ENCODE measurements at regions not wholly inside any gene's neighbourhood (a gene's known extent, or its start where the extent isn't known, plus 50 kb on each side); places are given as distances from the start of the nearest gene placed in this dataset.

- TF ChIP-seq ETS1 (IDR thresholded peaks at IDR 0.05) (no peak), ZNF331 (CRISPR knock-in tag; IDR thresholded peaks at IDR 0.05; ENCODE audit: low read depth) (no peak)
These were observed 580.1 kb downstream of the CCSER2 start (continued) for GRCh38 chr10:84908491-84908890.

GRCh38 chr10:84921701-84922100 is 593.3 kb downstream of the CCSER2 start:
- no peaks in the 10 kb centered on the region for H4K20me1 ChIP-seq (replicated peaks; ENCODE audit: insufficient read depth)
- peaks cover 7% of the 10 kb centered on the region; the same call in 1 of the 2 replicates for H3K9me2 ChIP-seq (ENCODE audit: insufficient read depth)
- no peak overlapping the region for H2AFZ ChIP-seq
- no peak overlapping the region for H3K4me3 ChIP-seq
- no peaks in the 10 kb centered on the region for H3K79me2 ChIP-seq (replicated peaks; ENCODE audit: insufficient read depth)
- no peaks in the 10 kb centered on the region for H3K27me3 ChIP-seq (ENCODE audit: insufficient read depth)
- Mint-ChIP-seq H3K27ac (no peak overlapping the region), H3K9me3 (peaks cover 47% of the 10 kb centered on the region), H3K36me3 (ENCODE audit: low read depth) (peaks cover 6% of the 10 kb centered on the region; the same call in 1 of the 3 replicates), H3K4me3 (no peak overlapping the region), H3K27me3 (ENCODE audit: insufficient read depth, low read depth, poor library complexity) (peaks cover 2% of the 10 kb centered on the region), H3K4me1 (no peaks in the 10 kb centered on the region)
- H3K27ac ChIP-seq (ENCODE audit: low read depth), result no peak overlapping the region
- no peaks in the 10 kb centered on the region for H3F3A ChIP-seq (replicated peaks; ENCODE audit: low read depth)
- ATAC-seq, result no peak
- H3K36me3 ChIP-seq (ENCODE audit: insufficient read depth), result 0 out of 2 replicates have a peak, but pooled peaks cover 7% of the 10 kb centered on the region
- H3K4me1 ChIP-seq (ENCODE audit: insufficient read depth), result no peaks in the 10 kb centered on the region
- no peak overlapping the region for H3K4me2 ChIP-seq
- no peak for DNase-seq (ENCODE audit: low spot score)
- TF ChIP-seq ETS1 (IDR thresholded peaks at IDR 0.05), result no peak
- TF ChIP-seq ZNF462 (CRISPR knock-in tag; IDR thresholded peaks at IDR 0.05), result no peak
- no peak for TF ChIP-seq EZH2 (IDR thresholded peaks at IDR 0.05; ENCODE audit: low read depth, unreplicated experiment)
- no peak for TF ChIP-seq EZH2phosphoT487 (IDR thresholded peaks at IDR 0.05; ENCODE audit: unreplicated experiment)
- TF ChIP-seq POLR2AphosphoS5 (IDR thresholded peaks at IDR 0.05; ENCODE audit: low read depth), result no peak
- TF ChIP-seq NANOG (IDR thresholded peaks at IDR 0.05; ENCODE audit: borderline replicate concordance), result no peak
- TF ChIP-seq CREB1 (CRISPR knock-in tag; IDR thresholded peaks at IDR 0.05; ENCODE audit: low read depth), result no peak
- TF ChIP-seq REST (IDR thresholded peaks at IDR 0.05; ENCODE audit: unreplicated experiment), result no peak
- no peak for TF ChIP-seq STAT1 (IDR thresholded peaks at IDR 0.05; ENCODE audit: unreplicated experiment)
- TF ChIP-seq ZNF114 (CRISPR knock-in tag; IDR thresholded peaks at IDR 0.05), result no peak
- no peak for TF ChIP-seq ZNF331 (CRISPR knock-in tag; IDR thresholded peaks at IDR 0.05; ENCODE audit: low read depth)
- TF ChIP-seq CTCF (conservative IDR thresholded peaks at IDR 0.05; ENCODE audit: low read depth in 2 of 2), result no peak

All from GM23338 (cell line).